HepG2 (cell line): ENCODE measurements at regions not wholly inside any gene's neighbourhood (a gene's known extent, or its start where the extent isn't known, plus 50 kb on each side); places are given as distances from the start of the nearest gene placed in this dataset.

Source experiments
- DMAP1 ChIP-seq: IDR thresholded peaks from 2 replicates; pipeline ENCODE4 v1.6.1; 2016
- FOSL2 ChIP-seq: sonication (generic); formaldehyde crosslinking; IDR thresholded peaks from 2 replicates; pipeline ENCODE4 v1.4.0; 2020; ENCODE audit warnings: missing genetic modification reagents
- HMGXB4 ChIP-seq, 2 experiments: sonication (generic) in 1 of 2; formaldehyde crosslinking in 1 of 2; IDR thresholded peaks; 2 replicates each; pipeline versions ENCODE4 v1.4.0 to v1.6.1; 2018 to 2020; ENCODE audit warnings: missing genetic modification reagents in 2 of 2, borderline replicate concordance in 1 of 2, low read depth in 1 of 2, mild to moderate bottlenecking in 1 of 2, missing biosample characterization in 1 of 2
- PLRG1 ChIP-seq: fragments of 450-650 bp; conservative IDR thresholded peaks from 2 replicates; pipeline ENCODE4 v1.6.1; 2016
- PPARG ChIP-seq: conservative IDR thresholded peaks from 2 replicates; pipeline ENCODE4 v1.6.1; 2016; ENCODE audit warnings: missing biosample characterization, missing genetic modification reagents
- SRF ChIP-seq: IDR thresholded peaks from 2 replicates; pipeline ENCODE4 v1.6.1; 2011; ENCODE audit warnings: mild to moderate bottlenecking, low read depth, low read length, moderate library complexity
- ZHX1 ChIP-seq: sonication (generic); formaldehyde crosslinking; IDR thresholded peaks from 2 replicates; pipeline ENCODE4 v1.8.1; 2022; ENCODE audit warnings: low read depth, mild to moderate bottlenecking, missing genetic modification reagents
- ZNF407 ChIP-seq: sonication (generic); formaldehyde crosslinking; IDR thresholded peaks from one replicate; pipeline ENCODE4 v1.5.1; 2020; ENCODE audit warnings: mild to moderate bottlenecking, missing genetic modification reagents; ENCODE audit errors: not compliant biosample characterization
- ZNF431 ChIP-seq: sonication (generic); formaldehyde crosslinking; IDR thresholded peaks from 2 replicates; pipeline ENCODE4 v1.9.0; 2022; ENCODE audit warnings: missing genetic modification reagents, low read depth, mild to moderate bottlenecking, borderline replicate concordance
- ZNF589 ChIP-seq: sonication (generic); formaldehyde crosslinking; conservative IDR thresholded peaks from 2 replicates; pipeline ENCODE4 v1.8.0; 2022; ENCODE audit warnings: mild to moderate bottlenecking, moderate library complexity, missing genetic modification reagents
- ZNF775 ChIP-seq: sonication (generic); formaldehyde crosslinking; IDR thresholded peaks from 2 replicates; pipeline ENCODE4 v1.4.0; 2020; ENCODE audit warnings: missing genetic modification reagents, mild to moderate bottlenecking, moderate library complexity, borderline replicate concordance

GRCh38 chr1:69483246-69483645 lies 84.5 kb upstream of the LRRC7 start (continued):
- TF ChIP-seq HMGXB4 (CRISPR knock-in tag; IDR thresholded peaks at IDR 0.05; ENCODE audit: borderline replicate concordance in 1 of 2, low read depth in 1 of 2) = no peak
- no peak for TF ChIP-seq ZNF431 (CRISPR knock-in tag)
- no peak for TF ChIP-seq ZNF589 (CRISPR knock-in tag)
- no peak for TF ChIP-seq DMAP1 (CRISPR knock-in tag)
- no peak for TF ChIP-seq PLRG1
- TF ChIP-seq SRF = no peak
- TF ChIP-seq ZHX1 = no peak
- TF ChIP-seq ZNF775 (CRISPR knock-in tag) = no peak
- TF ChIP-seq ZNF407 (CRISPR knock-in tag) = no peak
- TF ChIP-seq PPARG (CRISPR knock-in tag) = no peak
- TF ChIP-seq FOSL2 (CRISPR knock-in tag) = no peak
